Stimulated activated CD4-positive, alpha-beta T cell treated with anti-CD3 and anti-CD28 coated beads, TNF-alpha, amount 100 ng/mL, for 1 hour (primary cell): ENCODE measurements at regions not wholly inside any gene's neighbourhood (a gene's known extent, or its start where the extent isn't known, plus 50 kb on each side); places are given as distances from the start of the nearest gene placed in this dataset.

Experiments
- DNase-seq, 3 donors: peaks; one replicate each; pipeline ENCODE4 v3.0.0-alpha.2; 2020; ENCODE audit warnings: low read depth in 3 of 3, low spot score in 1 of 3

- DNase-seq, result no peak
Measured at GRCh38 chr2:14385043-14385442, 247.5 kb upstream of the LRATD1 start.

GRCh38 chr2:14387332-14387731 lies 245.2 kb upstream of the LRATD1 start:
- DNase-seq, result no peak

- DNase-seq, result no peak
Measured at GRCh38 chr2:14388724-14389123, 243.8 kb upstream of the LRATD1 start.

GRCh38 chr2:14396533-14397083 lies 235.9 kb upstream of the LRATD1 start:
- no peak for DNase-seq

- no peak for DNase-seq
Measured at GRCh38 chr2:14398641-14399040, 233.9 kb upstream of the LRATD1 start.

- DNase-seq, result no peak
Measured at GRCh38 chr2:14401873-14402272, 230.6 kb upstream of the LRATD1 start.

GRCh38 chr2:14408695-14409094 lies 223.8 kb upstream of the LRATD1 start:
- no peak for DNase-seq

GRCh38 chr2:14417551-14417950 lies 215.0 kb upstream of the LRATD1 start:
- no peak for DNase-seq

GRCh38 chr2:14418115-14418514 lies 214.4 kb upstream of the LRATD1 start:
- no peak for DNase-seq

GRCh38 chr2:14420851-14421250 lies 211.7 kb upstream of the LRATD1 start:
- DNase-seq, result no peak

GRCh38 chr2:14422426-14422825 lies 210.1 kb upstream of the LRATD1 start:
- no peak for DNase-seq

GRCh38 chr2:14423145-14423906 lies 209.2 kb upstream of the LRATD1 start:
- no peak for DNase-seq

GRCh38 chr2:14424478-14425390 lies 207.8 kb upstream of the LRATD1 start:
- no peak for DNase-seq

GRCh38 chr2:14425869-14426268 lies 206.6 kb upstream of the LRATD1 start:
- no peak for DNase-seq

GRCh38 chr2:14428056-14428455 lies 204.5 kb upstream of the LRATD1 start:
- no peak for DNase-seq

- no peak for DNase-seq
Measured at GRCh38 chr2:14433946-14434495, 198.5 kb upstream of the LRATD1 start.

GRCh38 chr2:14445670-14446069 lies 186.8 kb upstream of the LRATD1 start:
- no peak for DNase-seq

GRCh38 chr2:14448340-14448739 lies 184.2 kb upstream of the LRATD1 start:
- no peak for DNase-seq

- no peak for DNase-seq
Measured at GRCh38 chr2:14451312-14451711, 181.2 kb upstream of the LRATD1 start.

GRCh38 chr2:14454202-14454601 lies 178.3 kb upstream of the LRATD1 start:
- DNase-seq, result no peak

GRCh38 chr2:14459786-14460325 lies 172.7 kb upstream of the LRATD1 start:
- DNase-seq, result no peak
